ENCODE measurements at regions not wholly inside any gene's neighbourhood (a gene's known extent, or its start where the extent isn't known, plus 50 kb on each side); places are given as distances from the start of the nearest gene placed in this dataset.
A peak's percentile ranks its signal among the peaks of the same experiment; 100 is the strongest.
"Not testable (repeated sequence)": the region's sequence is repeated elsewhere in the genome, so short reads cannot be mapped to it uniquely, and the experiment has no call there.

- no peak for DNase-seq
These were observed 260.9 kb downstream of the TFAP2C start for GRCh38 chr20:56890011-56890410.

GRCh38 chr20:56893226-56893917, 264.3 kb downstream of the TFAP2C start:
- no peak for DNase-seq

GRCh38 chr20:56896447-56896846, 267.3 kb downstream of the TFAP2C start:
- DNase-seq, result no peak

- DNase-seq, result no peak
These were observed 268.3 kb downstream of the TFAP2C start for GRCh38 chr20:56897318-56897957.

GRCh38 chr20:56897958-56898349, 268.8 kb downstream of the TFAP2C start:
- no peak for DNase-seq

- DNase-seq, result no peak
These were observed 270.4 kb downstream of the TFAP2C start for GRCh38 chr20:56899506-56899905.

- no peak for DNase-seq
These were observed 271.1 kb downstream of the TFAP2C start for GRCh38 chr20:56900252-56900651.

- no peak for DNase-seq
These were observed 274.3 kb downstream of the TFAP2C start for GRCh38 chr20:56903421-56903820.

GRCh38 chr20:56903858-56904257, 274.8 kb downstream of the TFAP2C start:
- DNase-seq, result no peak

- peak; percentile 93 for DNase-seq
These were observed 281.0 kb downstream of the TFAP2C start for GRCh38 chr20:56909918-56910714.

GRCh38 chr20:56911946-56912345, 282.8 kb downstream of the TFAP2C start:
- no peak for DNase-seq

- DNase-seq, result no peak
These were observed 285.4 kb downstream of the TFAP2C start for GRCh38 chr20:56914532-56914931.

GRCh38 chr20:56916345-56916622, 287.2 kb downstream of the TFAP2C start:
- no peak for DNase-seq

GRCh38 chr20:56920041-56920440, 290.9 kb downstream of the TFAP2C start:
- not testable (repeated sequence) for DNase-seq

GRCh38 chr20:56922497-56922896, 293.4 kb downstream of the TFAP2C start:
- DNase-seq, result peak; percentile 62

- no peak for DNase-seq
These were observed 295.4 kb downstream of the TFAP2C start for GRCh38 chr20:56924292-56925081.

GRCh38 chr20:56925082-56925830, 296.1 kb downstream of the TFAP2C start:
- peak; percentile 84 for DNase-seq

- DNase-seq, result peak; percentile 82
These were observed 296.7 kb downstream of the TFAP2C start for GRCh38 chr20:56925831-56926170.

GRCh38 chr20:56926501-56926900, 297.4 kb downstream of the TFAP2C start:
- DNase-seq, result no peak

- no peak for DNase-seq
These were observed 298.0 kb downstream of the TFAP2C start for GRCh38 chr20:56927127-56927526.

- DNase-seq, result no peak
These were observed 298.9 kb downstream of the TFAP2C start for GRCh38 chr20:56928007-56928406.

- no peak for DNase-seq
These were observed 300.5 kb downstream of the TFAP2C start for GRCh38 chr20:56929606-56930005.

GRCh38 chr20:56930876-56931275, 301.8 kb downstream of the TFAP2C start:
- no peak for DNase-seq
